ENCODE measurements at regions not wholly inside any gene's neighbourhood (a gene's known extent, or its start where the extent isn't known, plus 50 kb on each side); places are given as distances from the start of the nearest gene placed in this dataset.

GRCh38 chr18:2108591-2108990, 462.7 kb downstream of the METTL4 start:
- H3K4me1 ChIP-seq (ENCODE audit: low read depth) = no peaks in the 10 kb centered on the region
- H3K9me3 ChIP-seq = no peaks in the 10 kb centered on the region
- no peak for ATAC-seq
- no peak for TF ChIP-seq CTCF (IDR thresholded peaks at IDR 0.05)
- DNase-seq = no peak
- intact Hi-C loops (cut with DNase I, micrococcal nuclease) = loop anchor here in 1 of 2 donors (10.0 kb wide), 1 partner anchor 84 kb away; no protein-coding TSS in a partner anchor
- H3K4me3 ChIP-seq = no peak overlapping the region
- H3K36me3 ChIP-seq (ENCODE audit: low read depth) = no peaks in the 10 kb centered on the region

GRCh38 chr18:2111456-2111855, 459.8 kb downstream of the METTL4 start:
- H3K9me3 ChIP-seq = no peaks in the 10 kb centered on the region
- no peaks in the 10 kb centered on the region for H3K36me3 ChIP-seq (ENCODE audit: low read depth)
- intact Hi-C loops (cut with DNase I, micrococcal nuclease) = no loop called here
- H3K4me3 ChIP-seq = no peak overlapping the region
- DNase-seq (no peak), ATAC-seq (no peak)
- no peaks in the 10 kb centered on the region for H3K4me1 ChIP-seq (ENCODE audit: low read depth)
- TF ChIP-seq CTCF (IDR thresholded peaks at IDR 0.05) = no peak

- intact Hi-C loops (cut with DNase I, micrococcal nuclease) = no loop called here
- TF ChIP-seq CTCF (IDR thresholded peaks at IDR 0.05) = no peak
- DNase-seq (no peak), ATAC-seq (no peak)
- Histone ChIP-seq H3K36me3 (ENCODE audit: low read depth) (no peaks in the 10 kb centered on the region), H3K9me3 (no peaks in the 10 kb centered on the region), H3K4me1 (ENCODE audit: low read depth) (no peaks in the 10 kb centered on the region), H3K4me3 (no peak overlapping the region)
Measured at GRCh38 chr18:2112435-2113045, 458.8 kb downstream of the METTL4 start.

- no peak overlapping the region for H3K4me3 ChIP-seq
- TF ChIP-seq CTCF (IDR thresholded peaks at IDR 0.05) = no peak
- H3K4me1 ChIP-seq (ENCODE audit: low read depth) = no peaks in the 10 kb centered on the region
- no peak for ATAC-seq
- intact Hi-C loops (cut with DNase I, micrococcal nuclease) = no loop called here
- H3K9me3 ChIP-seq = no peaks in the 10 kb centered on the region
- no peaks in the 10 kb centered on the region for H3K36me3 ChIP-seq (ENCODE audit: low read depth)
- no peak for DNase-seq
Measured at GRCh38 chr18:2114289-2114688, 457.0 kb downstream of the METTL4 start.

DNA sequence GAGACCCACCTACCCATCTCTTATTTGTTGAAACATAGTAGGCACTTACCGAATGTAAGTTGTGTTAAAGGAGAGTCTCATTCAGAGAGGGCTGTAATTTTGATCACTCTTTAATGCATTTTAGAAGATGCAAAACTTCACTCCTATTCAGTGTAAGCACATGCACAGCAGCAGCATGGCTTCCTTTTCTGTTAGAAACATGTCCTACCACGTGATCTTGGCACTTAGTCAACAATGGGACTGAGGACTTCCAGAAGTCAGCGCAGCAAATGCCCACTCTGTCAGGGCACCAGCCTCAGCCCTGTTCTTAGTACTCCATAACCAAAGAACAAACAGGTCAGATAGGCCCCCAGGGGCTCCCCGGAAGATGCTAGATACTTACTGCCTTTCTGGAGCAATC, 456.5 kb downstream of the METTL4 start:
- intact Hi-C loops (cut with DNase I, micrococcal nuclease) = no loop called here

More for the DNA sequence above, 456.5 kb downstream of the METTL4 start:
- H3K4me3 ChIP-seq = no peak overlapping the region
- no peak for TF ChIP-seq CTCF (IDR thresholded peaks at IDR 0.05)
- H3K9me3 ChIP-seq = no peaks in the 10 kb centered on the region
- H3K36me3 ChIP-seq (ENCODE audit: low read depth) = no peaks in the 10 kb centered on the region
- DNase-seq (no peak), ATAC-seq (no peak)
- no peaks in the 10 kb centered on the region for H3K4me1 ChIP-seq (ENCODE audit: low read depth)

All from mucosa of descending colon (tissue), 3 donors.